Choroid plexus epithelial cell (primary cell): ENCODE measurements at regions not wholly inside any gene's neighbourhood (a gene's known extent, or its start where the extent isn't known, plus 50 kb on each side); places are given as distances from the start of the nearest gene placed in this dataset.

Source experiments
- DNase-seq: peaks from one replicate; pipeline ENCODE4 v3.0.0-alpha.2; 2010; ENCODE audit warnings: low read depth
- H3K4me3 ChIP-seq: 2 replicates; pipeline ENCODE4 v1.5.1; 2011; ENCODE audit warnings: low read depth, mild to moderate bottlenecking, control low read depth, low read length, moderate library complexity
- CTCF ChIP-seq: conservative IDR thresholded peaks from 2 replicates; pipeline ENCODE4 v1.5.1; 2011; ENCODE audit warnings: low read depth, mild to moderate bottlenecking, control low read depth, inconsistent platforms, low read length, moderate library complexity

DNA sequence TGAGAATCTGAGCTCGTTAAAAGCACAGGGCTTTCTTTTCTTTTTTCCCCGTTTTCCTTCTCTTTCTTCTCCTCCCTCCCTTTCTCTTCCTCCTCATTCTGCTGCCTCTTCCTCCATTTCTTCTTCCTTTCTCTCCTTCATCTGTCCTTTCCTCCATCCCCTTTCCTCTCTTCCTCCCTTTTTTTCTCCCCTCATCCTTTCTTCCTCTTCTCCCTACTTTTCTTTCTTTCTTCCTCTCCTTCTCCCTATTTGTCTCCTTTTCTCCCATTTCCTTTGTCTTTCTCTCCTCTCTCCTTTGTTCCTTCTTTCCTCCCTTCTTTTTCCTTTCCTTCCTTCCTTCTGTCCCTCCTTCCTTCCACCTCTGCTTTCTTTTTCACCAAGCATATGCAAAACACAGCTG lies 649.4 kb downstream of the IRX1 start:
- no peak overlapping the region for H3K4me3 ChIP-seq
- no peak for TF ChIP-seq CTCF
- no peak for DNase-seq

GRCh38 chr5:4245511-4245910 lies 649.9 kb downstream of the IRX1 start:
- no peak for DNase-seq
- TF ChIP-seq CTCF: no peak
- H3K4me3 ChIP-seq: no peak overlapping the region

DNA sequence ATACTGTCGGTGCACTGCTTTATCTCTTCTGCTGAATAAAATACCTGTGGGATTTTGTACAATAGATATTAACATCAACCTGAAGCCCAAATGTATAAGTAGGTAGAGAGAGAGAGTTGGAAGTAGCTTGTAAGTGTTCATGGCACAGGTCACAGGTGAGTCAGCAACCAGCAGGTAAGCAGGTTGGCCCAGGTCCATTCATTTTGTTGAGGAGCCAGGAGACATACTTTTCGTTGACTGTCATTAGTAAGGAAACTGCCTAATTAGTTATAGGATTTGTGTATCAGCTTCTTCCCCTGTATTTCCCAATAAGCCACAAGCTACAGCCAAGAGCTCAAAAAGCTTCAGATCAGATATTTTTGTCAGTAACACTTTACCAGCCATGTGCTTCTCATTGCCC lies 650.8 kb downstream of the IRX1 start:
- no peak for TF ChIP-seq CTCF
- DNase-seq: no peak
- H3K4me3 ChIP-seq: no peak overlapping the region

DNA sequence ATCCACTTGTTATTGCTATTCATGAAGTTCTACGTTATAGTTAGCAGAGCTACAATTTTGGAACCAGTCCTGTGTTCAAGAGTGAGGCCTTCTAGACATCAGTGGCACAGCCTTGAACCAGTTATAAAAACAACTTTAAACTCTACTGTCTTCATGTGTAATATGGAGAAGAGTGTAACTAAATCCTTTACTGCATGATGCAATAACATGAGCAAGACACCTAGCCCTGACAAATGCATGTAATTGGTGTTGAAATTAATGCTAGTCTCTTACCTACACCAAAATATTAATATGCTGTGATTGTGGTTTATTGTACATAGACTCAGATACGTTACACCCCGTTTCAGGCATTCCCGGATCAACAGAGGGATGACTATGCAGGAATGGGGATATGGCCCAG lies 654.6 kb downstream of the IRX1 start:
- no peak overlapping the region for H3K4me3 ChIP-seq
- DNase-seq: no peak
- no peak for TF ChIP-seq CTCF

DNA sequence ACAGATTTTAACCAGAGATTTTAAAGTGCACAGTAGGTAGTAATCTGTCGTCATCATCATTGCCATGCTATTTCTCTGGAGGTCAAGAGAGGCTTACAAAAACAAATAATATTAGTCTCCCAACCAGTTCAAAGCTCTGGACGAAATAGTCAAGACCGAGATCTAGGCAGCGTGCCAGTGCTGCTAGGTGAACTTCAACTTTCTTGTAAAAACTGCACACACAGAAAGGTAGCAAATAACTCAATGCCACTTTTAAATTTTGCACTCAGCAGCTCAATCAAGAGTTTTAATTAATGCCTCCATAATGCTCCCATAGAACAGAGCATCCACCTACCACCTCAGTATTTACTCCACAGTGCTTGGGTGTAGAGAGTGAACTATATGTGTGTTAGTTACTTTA lies 656.8 kb downstream of the IRX1 start:
- DNase-seq: no peak
- TF ChIP-seq CTCF: no peak
- no peak overlapping the region for H3K4me3 ChIP-seq

DNA sequence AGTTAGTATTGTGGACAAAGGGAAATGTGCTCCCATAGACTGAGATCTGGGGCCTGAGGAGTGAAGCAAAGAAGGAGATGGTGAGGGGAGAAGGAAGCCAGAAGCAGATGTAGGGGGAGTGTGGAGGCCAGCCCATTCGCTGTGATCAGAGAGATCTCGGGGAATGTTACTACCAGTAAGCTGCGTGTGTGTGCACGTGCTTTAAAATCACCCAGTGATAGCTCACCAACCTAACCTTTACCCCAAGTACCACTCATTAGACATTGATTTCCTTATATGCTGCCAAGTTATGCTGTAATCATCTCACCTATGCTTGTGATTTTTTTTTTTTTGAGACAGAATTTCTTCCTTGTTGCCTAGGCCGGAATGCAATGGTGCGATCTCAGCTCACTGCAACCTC lies 659.1 kb downstream of the IRX1 start:
- no peak for DNase-seq
- TF ChIP-seq CTCF: no peak
- no peak overlapping the region for H3K4me3 ChIP-seq

DNA sequence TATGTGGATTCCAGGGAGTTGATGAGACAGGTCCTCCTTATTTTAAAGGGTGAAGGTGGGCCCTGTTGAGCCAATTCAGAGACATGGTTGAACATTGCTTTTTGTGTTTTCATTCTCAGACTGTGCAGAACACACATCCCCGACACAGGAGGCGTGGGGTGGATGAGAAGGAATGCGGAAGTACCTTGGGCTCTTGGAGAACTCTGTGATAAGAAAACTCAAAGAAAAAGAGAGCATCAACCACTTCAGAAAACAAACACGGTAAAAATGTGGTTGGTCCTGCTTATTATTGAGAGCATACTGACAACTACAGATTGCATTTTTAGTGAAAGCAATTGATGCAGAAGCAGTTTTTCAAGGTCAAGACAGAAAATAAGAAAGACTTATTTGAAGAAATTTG lies 659.8 kb downstream of the IRX1 start:
- no peak for DNase-seq
- TF ChIP-seq CTCF: no peak

More for the DNA sequence above, 659.8 kb downstream of the IRX1 start:
- H3K4me3 ChIP-seq: no peak overlapping the region
